ENCODE measurements at regions not wholly inside any gene's neighbourhood (a gene's known extent, or its start where the extent isn't known, plus 50 kb on each side); places are given as distances from the start of the nearest gene placed in this dataset.

GRCh38 chr9:99401680-99402504 is 179.8 kb downstream of the SEC61B start:
- DNase-seq = no peak

GRCh38 chr9:99403371-99403770 is 181.3 kb downstream of the SEC61B start:
- DNase-seq = no peak

GRCh38 chr9:99405359-99405758 is 183.3 kb downstream of the SEC61B start:
- no peak for DNase-seq

- no peak for DNase-seq
Observed at GRCh38 chr9:99406939-99407338, 184.9 kb downstream of the SEC61B start.

GRCh38 chr9:99411068-99411467 is 189.0 kb downstream of the SEC61B start:
- DNase-seq = no peak

GRCh38 chr9:99411479-99412115 is 189.5 kb downstream of the SEC61B start:
- no peak for DNase-seq

GRCh38 chr9:99412606-99413005 is 190.5 kb downstream of the SEC61B start:
- no peak for DNase-seq

GRCh38 chr9:99414321-99414720 is 192.2 kb downstream of the SEC61B start:
- no peak for DNase-seq

- DNase-seq = no peak
Observed at GRCh38 chr9:99415606-99416005, 193.5 kb downstream of the SEC61B start.

GRCh38 chr9:99416007-99416406 is 193.9 kb downstream of the SEC61B start:
- no peak for DNase-seq

GRCh38 chr9:99419070-99419469 is 197.0 kb downstream of the SEC61B start:
- no peak for DNase-seq

- DNase-seq = no peak
Observed at GRCh38 chr9:99421369-99421768, 199.3 kb downstream of the SEC61B start.

GRCh38 chr9:99425124-99425523 is 203.0 kb downstream of the SEC61B start:
- no peak for DNase-seq

- DNase-seq = no peak
Observed at GRCh38 chr9:99425923-99426842, 204.1 kb downstream of the SEC61B start.

- DNase-seq = no peak
Observed at GRCh38 chr9:99427260-99427659, 205.2 kb downstream of the SEC61B start.

GRCh38 chr9:99430301-99430700 is 208.2 kb downstream of the SEC61B start:
- no peak for DNase-seq

- no peak for DNase-seq
Observed at GRCh38 chr9:99431103-99431502, 209.0 kb downstream of the SEC61B start.

GRCh38 chr9:99432075-99432474 is 210.0 kb downstream of the SEC61B start:
- no peak for DNase-seq

- no peak for DNase-seq
Observed at GRCh38 chr9:99433095-99433494, 211.0 kb downstream of the SEC61B start.

GRCh38 chr9:99433555-99433954 is 211.5 kb downstream of the SEC61B start:
- DNase-seq = peak; percentile 51

- no peak for DNase-seq
Observed at GRCh38 chr9:99436616-99437015, 214.5 kb downstream of the SEC61B start.

- DNase-seq = no peak
Observed at GRCh38 chr9:99437145-99437544, 215.1 kb downstream of the SEC61B start.

- DNase-seq = no peak
Observed at GRCh38 chr9:99438596-99438995, 216.5 kb downstream of the SEC61B start.

Measured in CD4-positive, alpha-beta T cell treated with Interleukin-21 for 1 hour (primary cell).